ENCODE measurements at regions not wholly inside any gene's neighbourhood (a gene's known extent, or its start where the extent isn't known, plus 50 kb on each side); places are given as distances from the start of the nearest gene placed in this dataset.

GRCh38 chrX:53794181-53794580 lies 107.7 kb upstream of the HUWE1 start:
- no peak for TF ChIP-seq CTCF (IDR thresholded peaks at IDR 0.05)
- no peak for TF ChIP-seq POLR2A (IDR thresholded peaks at IDR 0.05)

All from lower leg skin (tissue), 3 donors.